ENCODE measurements at regions not wholly inside any gene's neighbourhood (a gene's known extent, or its start where the extent isn't known, plus 50 kb on each side); places are given as distances from the start of the nearest gene placed in this dataset.

DNA sequence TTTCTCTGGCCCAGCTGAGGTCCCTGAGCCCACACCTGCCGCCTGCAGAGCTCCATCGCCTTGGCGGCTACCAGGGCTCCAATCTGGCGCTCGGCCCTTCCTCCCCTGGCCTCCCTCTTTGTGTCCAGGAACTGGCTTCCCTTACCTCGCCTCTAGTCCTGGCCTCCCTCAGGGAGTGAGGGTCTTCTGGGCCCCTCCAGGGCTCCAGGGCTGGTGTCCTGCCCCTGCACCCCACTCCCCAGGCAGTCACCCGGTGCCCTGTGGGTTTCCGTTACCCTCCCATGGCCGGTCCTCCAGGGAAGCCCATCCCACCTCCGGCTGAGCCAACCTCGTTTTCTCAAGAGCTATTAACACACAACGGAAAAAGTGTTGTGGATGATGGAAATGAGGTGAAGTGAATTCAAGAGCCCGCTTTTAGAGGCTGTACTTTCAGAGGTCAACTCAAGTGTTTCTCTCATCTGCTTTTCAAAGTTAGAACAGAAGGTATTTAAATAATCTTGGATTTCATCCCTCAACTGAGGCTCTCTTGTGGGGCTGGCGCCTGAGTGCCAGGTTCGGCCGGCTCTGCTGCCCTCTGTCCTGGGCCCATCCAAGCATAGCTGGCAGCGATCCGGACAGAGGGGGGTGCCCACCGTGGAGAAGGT lies 131.9 kb downstream of the ASB1 start:
- H3K36me3 Mint-ChIP-seq (ENCODE audit: low read depth) = no peaks in the 10 kb centered on the region
- H3K27ac Mint-ChIP-seq = no peak overlapping the region

DNA sequence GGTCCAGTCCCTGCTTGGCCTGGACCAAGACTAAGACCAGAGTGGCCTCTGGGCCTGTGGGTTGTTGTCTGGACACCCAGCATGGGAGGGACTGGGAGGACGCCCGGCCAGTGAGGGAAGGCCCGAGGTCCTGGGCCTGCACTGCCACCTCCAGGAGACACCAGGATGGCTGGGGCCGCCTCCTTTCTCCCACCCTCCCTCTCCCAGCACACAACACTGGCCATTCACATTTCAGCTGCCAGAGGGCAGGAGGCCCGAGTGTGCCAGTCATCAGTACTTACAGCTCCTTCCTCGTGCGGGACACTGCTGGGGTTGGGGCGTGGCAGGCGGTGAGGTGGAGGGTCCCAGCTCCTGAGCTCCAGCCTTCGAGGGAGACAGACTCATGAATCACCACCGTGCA lies 133.5 kb downstream of the ASB1 start:
- H3K9me3 Mint-ChIP-seq = no peaks in the 10 kb centered on the region
- no peak for DNase-seq
- no peaks in the 10 kb centered on the region for H3K27me3 Mint-ChIP-seq
- no peaks in the 10 kb centered on the region for H3K4me1 Mint-ChIP-seq
- H3K27ac Mint-ChIP-seq = no peak overlapping the region
- H3K36me3 Mint-ChIP-seq (ENCODE audit: low read depth) = no peaks in the 10 kb centered on the region
- intact Hi-C loops (cut with micrococcal nuclease) = no loop called here
- no peak overlapping the region for H3K4me3 Mint-ChIP-seq

More for the DNA sequence above, 131.9 kb downstream of the ASB1 start:
- Mint-ChIP-seq H3K4me3 (no peak overlapping the region), H3K27me3 (no peaks in the 10 kb centered on the region), H3K4me1 (no peaks in the 10 kb centered on the region), H3K9me3 (no peaks in the 10 kb centered on the region)
- intact Hi-C loops (cut with micrococcal nuclease) = no loop called here
- no peak for DNase-seq

DNA sequence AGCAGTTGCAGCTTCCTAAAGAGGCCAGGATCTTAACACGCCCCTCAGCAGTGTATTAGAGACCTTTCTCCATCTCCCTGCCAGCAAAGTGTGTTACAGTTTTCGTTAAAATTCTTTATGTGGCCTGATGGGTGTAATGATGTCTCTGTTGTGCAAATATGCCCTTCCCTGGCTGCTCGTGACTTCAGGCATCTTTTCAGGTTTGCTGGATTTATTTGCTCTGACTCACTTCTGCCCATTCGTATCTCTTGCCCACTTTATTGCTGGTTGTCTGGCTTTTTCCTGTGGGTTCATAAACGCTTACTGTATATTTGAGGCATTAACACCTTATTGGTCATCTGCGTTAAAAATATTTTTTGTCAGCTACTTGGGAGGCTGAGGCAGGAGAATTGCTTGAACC lies 134.5 kb downstream of the ASB1 start:
- H3K4me1 Mint-ChIP-seq = no peaks in the 10 kb centered on the region
- no peaks in the 10 kb centered on the region for H3K36me3 Mint-ChIP-seq (ENCODE audit: low read depth)
- no peaks in the 10 kb centered on the region for H3K27me3 Mint-ChIP-seq
- no peak overlapping the region for H3K4me3 Mint-ChIP-seq
- H3K9me3 Mint-ChIP-seq = no peaks in the 10 kb centered on the region
- no peak overlapping the region for H3K27ac Mint-ChIP-seq
- DNase-seq = no peak
- intact Hi-C loops (cut with micrococcal nuclease) = no loop called here

DNA sequence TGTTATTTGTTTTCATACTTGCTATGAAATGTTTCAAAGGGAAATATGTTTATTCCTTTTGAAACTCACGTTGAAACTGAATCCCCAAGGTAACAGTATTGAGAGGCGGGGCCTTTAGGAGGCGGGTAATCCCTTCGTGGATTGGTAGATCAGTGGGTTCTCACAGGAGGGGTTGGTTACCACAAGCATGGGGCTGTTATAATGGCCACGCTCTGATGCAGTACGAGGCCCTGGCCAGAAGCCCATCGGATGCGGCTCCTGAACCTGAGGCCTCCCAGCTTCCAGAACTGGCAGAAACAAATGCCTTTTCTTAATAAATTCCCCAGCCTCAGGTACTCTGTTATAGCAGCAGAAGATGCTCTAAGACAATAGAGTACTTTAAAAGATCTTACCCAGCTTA lies 135.7 kb downstream of the ASB1 start:
- DNase-seq = no peak
- H3K27me3 Mint-ChIP-seq = no peaks in the 10 kb centered on the region
- intact Hi-C loops (cut with micrococcal nuclease) = no loop called here
- no peaks in the 10 kb centered on the region for H3K4me1 Mint-ChIP-seq
- no peak overlapping the region for H3K4me3 Mint-ChIP-seq
- no peaks in the 10 kb centered on the region for H3K9me3 Mint-ChIP-seq
- H3K36me3 Mint-ChIP-seq (ENCODE audit: low read depth) = no peaks in the 10 kb centered on the region
- no peak overlapping the region for H3K27ac Mint-ChIP-seq

DNA sequence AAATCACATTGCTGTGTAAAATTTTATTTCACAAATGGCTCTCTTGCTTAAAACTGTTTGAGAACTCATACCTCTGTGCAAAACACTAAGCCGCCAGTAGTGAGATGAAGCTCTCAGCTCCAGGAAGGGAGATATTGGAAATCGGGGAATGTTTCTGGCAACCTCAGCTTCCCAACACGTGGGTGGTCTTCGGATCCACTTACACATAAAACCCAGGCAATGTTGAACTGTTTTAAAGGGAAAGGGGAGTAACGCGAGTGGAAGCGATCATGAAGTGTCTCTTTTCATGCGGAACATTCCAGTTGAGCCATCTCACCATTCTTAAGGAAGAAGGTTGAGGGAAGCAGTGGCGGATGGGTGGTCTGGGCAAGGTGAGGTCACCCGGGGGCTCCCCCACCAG lies 136.8 kb downstream of the ASB1 start:
- Mint-ChIP-seq H3K4me1 (no peaks in the 10 kb centered on the region), H3K27ac (no peak overlapping the region), H3K36me3 (ENCODE audit: low read depth) (no peaks in the 10 kb centered on the region), H3K9me3 (no peaks in the 10 kb centered on the region), H3K27me3 (no peaks in the 10 kb centered on the region), H3K4me3 (no peak overlapping the region)
- DNase-seq = no peak
- intact Hi-C loops (cut with micrococcal nuclease) = no loop called here

DNA sequence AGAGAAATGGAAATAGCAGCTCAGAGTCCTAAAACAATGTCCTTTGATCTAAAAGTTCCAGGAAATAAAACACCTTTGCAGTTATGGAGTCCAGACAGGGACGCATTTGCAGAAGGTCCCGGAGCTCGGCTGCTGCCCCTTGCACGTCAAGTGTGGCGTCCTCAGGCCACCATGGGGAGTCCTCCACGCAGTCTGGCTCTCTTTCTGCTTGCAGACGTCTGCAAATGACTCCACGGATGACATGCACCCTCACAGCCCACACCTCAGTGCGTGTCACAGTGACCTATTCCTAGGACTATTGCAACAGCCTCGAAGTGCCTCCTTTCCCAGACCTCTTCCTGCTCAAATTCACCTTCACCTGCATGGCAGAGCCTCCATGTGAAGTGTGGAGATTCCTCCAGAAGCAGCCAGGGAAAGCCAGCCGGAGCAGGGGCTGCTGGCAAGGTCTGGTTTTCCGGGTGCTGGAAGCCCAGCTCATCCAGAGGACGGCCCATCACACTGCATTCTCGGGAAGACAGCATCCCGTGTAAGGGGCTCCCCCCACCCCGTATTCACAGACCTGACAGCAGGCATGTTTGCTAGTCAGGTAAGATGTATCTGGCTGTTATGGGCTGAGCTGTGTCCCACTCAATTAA lies 137.7 kb downstream of the ASB1 start:
- H3K4me1 Mint-ChIP-seq = no peaks in the 10 kb centered on the region
- no peaks in the 10 kb centered on the region for H3K27me3 Mint-ChIP-seq
- H3K9me3 Mint-ChIP-seq = no peaks in the 10 kb centered on the region
- H3K27ac Mint-ChIP-seq = no peak overlapping the region
- no peaks in the 10 kb centered on the region for H3K36me3 Mint-ChIP-seq (ENCODE audit: low read depth)
- no peak for DNase-seq
- no peak overlapping the region for H3K4me3 Mint-ChIP-seq
- intact Hi-C loops (cut with micrococcal nuclease) = no loop called here

DNA sequence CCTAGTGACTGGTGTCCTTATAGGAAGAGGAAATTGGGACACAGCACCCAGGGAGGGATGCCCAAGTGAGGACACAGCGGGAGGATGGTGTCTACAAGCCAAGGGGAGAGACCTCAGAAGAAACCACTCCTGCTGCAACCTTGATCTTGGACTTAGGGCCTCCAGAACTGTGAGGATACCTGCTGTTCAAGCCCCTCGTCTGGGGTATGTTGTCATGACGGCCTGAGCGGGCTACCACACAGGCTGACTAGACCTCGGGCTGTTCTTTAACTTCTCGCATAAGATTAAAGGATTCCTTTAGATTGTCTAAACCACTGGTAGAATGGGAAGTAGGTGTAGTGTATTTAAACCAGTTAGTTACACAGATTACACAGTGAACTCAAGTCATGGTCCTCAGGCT lies 138.3 kb downstream of the ASB1 start:
- H3K36me3 Mint-ChIP-seq (ENCODE audit: low read depth) = no peaks in the 10 kb centered on the region
- no peak for DNase-seq
- H3K27ac Mint-ChIP-seq = no peak overlapping the region
- H3K9me3 Mint-ChIP-seq = no peaks in the 10 kb centered on the region
- H3K4me3 Mint-ChIP-seq = no peak overlapping the region
- no peaks in the 10 kb centered on the region for H3K4me1 Mint-ChIP-seq
- H3K27me3 Mint-ChIP-seq = no peaks in the 10 kb centered on the region
- intact Hi-C loops (cut with micrococcal nuclease) = no loop called here

DNA sequence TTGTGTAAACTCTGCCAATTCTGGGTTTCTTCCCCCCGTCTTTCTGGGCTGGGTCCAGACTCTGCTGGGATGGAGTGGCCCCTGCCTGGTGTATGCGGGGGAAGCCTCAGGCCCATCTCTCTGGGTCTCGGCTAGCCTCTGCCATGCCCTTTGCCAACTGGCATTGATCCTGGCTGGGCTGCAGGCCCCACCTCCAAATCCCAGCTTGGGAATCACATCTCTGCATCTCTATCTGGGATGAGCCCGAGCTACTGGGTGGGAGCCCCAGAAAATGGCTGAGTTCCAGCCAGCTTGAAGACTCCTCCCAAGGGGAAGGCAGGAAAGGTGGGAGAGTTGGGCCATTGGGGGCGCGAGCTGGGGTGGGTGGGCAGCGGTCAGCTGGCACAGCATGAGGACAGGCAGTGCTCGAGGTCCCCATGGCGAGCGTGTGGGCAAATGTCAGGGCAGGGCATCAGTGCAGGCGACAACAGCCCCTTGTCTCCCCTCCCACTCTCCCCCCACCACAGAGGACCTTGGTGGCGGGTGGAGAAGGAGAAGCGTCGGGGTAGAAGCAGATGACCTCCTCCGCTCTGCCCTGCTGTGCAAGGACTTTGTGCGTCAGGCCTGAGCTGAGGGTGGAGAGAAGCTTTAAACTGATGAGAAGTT lies 139.4 kb downstream of the ASB1 start:
- H3K4me1 Mint-ChIP-seq = no peaks in the 10 kb centered on the region

DNA sequence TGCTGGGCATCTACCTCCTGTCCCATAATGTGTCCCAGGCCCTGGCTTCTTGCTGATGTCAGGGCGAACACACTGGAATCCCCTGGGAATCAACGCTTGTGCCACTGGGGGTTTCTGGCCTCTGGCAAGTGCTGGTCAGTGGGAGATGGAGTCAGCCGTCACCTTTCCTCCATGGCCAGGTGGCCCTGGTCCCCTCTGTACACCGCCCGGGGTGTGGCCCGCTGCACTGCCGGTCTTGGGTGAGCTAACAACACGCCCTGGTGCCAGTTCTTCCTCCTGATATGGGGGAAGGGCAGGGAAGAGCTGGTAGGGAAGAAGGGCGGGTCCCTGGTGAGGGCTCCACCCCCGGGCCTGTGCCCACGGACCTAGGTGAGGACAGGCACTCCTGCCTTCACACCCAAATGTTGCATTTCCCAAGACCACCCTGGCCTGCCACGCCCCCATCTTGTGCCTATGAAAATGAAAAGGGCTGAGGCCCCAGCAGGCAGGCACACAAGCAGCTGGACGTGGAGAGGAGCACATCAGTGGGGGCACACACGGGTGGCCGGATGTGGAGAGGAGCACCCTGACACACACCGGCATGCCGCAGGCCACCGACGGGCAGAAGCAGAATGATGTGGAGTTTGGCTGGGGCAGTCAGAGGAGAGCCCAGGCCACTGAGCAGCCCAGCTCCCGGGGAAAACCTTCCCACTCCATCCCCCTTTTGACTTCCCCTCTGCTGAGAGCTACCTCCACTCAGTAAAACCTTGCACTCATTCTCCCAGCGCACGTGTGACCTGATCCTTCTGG lies 140.5 kb downstream of the ASB1 start:
- Mint-ChIP-seq H3K36me3 (ENCODE audit: low read depth) (no peaks in the 10 kb centered on the region), H3K27me3 (no peaks in the 10 kb centered on the region), H3K9me3 (no peaks in the 10 kb centered on the region), H3K27ac (no peak overlapping the region), H3K4me1 (no peaks in the 10 kb centered on the region), H3K4me3 (no peak overlapping the region)
- intact Hi-C loops (cut with micrococcal nuclease) = no loop called here
- DNase-seq = no peak

More for the DNA sequence above, 139.4 kb downstream of the ASB1 start:
- no peak for DNase-seq
- no peak overlapping the region for H3K4me3 Mint-ChIP-seq
- no peaks in the 10 kb centered on the region for H3K9me3 Mint-ChIP-seq
- intact Hi-C loops (cut with micrococcal nuclease) = no loop called here
- H3K36me3 Mint-ChIP-seq (ENCODE audit: low read depth) = no peaks in the 10 kb centered on the region
- no peak overlapping the region for H3K27ac Mint-ChIP-seq
- no peaks in the 10 kb centered on the region for H3K27me3 Mint-ChIP-seq

DNA sequence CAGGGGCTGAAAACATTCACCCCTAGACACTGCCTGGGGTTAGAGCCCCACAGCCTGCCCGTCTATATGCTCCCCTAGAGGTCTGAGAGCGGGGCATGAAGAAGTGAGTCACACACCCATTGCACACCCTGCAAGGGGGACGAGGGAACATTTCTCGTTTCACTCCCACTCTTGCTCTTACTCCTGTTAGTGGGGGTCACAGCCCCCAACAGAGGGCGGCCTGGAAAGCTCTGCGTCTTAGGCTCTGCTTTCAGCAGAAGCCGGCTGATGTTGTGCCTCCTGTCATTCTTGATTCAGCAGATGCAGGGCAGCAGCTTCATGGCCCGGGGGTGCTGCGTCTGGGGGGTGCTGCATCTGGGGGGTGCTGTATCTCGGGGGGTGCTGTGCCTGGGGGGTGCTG lies 141.3 kb downstream of the ASB1 start:
- no peaks in the 10 kb centered on the region for H3K9me3 Mint-ChIP-seq
- intact Hi-C loops (cut with micrococcal nuclease) = no loop called here
- H3K4me1 Mint-ChIP-seq = no peaks in the 10 kb centered on the region
- no peak overlapping the region for H3K4me3 Mint-ChIP-seq
- H3K36me3 Mint-ChIP-seq (ENCODE audit: low read depth) = no peaks in the 10 kb centered on the region
- DNase-seq = no peak
- H3K27ac Mint-ChIP-seq = no peak overlapping the region
- H3K27me3 Mint-ChIP-seq = no peaks in the 10 kb centered on the region

DNA sequence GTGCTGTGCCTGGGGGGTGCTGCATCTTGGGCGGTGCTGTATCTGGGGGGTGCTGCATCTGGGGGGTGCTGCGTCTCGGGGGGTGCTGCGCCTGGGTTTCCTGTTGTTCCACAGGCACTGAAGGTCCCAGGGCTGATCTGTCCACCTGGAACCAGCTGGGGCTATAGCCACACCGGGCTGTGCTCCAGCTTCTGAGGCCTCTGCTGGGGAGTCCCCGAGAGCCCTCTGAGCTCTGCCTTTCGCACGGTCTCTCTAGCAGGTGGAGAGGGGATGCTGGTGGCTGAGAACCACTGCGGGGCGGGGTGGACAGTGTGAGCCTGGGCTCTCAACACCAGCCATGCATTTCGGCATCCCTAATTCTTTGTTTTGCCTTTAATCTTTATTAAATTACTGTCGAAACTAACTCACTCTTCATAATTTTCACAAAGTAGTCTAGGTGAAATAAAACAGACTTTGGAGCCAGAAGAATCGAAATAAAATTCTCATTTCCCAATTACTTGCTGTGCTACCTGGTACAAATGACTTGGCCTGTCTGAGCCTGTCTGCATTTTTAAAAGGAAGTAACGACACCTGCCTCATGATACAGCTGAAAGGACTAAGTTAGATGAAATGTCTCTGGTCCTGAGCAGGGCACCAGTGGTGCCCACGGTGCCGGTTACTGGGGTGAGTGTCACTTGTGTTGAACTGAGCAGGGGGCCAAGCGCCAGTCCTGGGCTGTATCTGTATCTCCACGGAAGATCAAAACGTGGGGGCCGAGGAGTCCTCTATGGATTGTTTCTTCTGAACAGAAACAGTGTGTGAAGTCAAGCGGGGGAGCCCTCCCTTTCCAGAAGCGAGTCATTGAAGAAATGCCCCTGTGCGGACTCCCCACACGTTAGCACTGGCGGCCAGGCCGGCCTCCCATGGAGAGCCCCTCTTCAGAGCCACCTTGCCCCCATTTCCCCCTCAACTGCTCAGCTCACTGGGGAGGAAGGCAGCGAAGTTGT lies 142.0 kb downstream of the ASB1 start:
- intact Hi-C loops (cut with micrococcal nuclease) = no loop called here

DNA sequence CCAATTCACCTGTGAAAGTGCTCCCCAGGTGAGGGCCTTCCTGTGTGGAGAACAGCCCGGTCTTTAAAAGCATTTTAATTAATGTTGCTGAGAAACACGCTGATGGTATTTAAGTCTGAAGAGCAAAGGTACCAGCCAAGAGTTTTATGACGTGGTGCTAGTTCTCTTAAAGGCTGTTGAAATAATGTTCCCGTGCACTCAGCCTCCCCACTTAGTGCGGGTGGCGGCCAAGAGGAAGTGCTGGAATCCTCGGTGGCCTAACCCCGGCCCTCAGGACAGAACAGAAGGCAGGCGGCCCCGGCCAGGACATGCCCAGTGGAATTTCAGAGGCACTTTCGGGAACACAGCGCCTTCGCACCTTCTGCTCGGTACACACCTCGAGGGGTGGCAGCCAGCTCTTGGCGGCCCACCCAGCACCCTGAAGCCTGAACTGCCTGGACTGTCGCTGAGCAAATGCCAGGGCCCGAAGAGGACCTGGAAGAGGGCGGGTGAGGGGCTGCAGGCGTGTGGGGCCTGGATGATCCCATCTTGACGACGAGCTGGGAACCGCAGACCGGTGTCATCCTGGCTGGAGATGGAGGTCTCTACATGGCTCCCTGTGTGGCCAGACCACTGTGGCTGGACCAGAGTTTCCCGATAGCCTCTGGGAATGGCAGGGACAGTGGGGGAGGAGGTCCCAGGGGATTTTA lies 142.9 kb downstream of the ASB1 start:
- Mint-ChIP-seq H3K4me1 (no peaks in the 10 kb centered on the region), H3K4me3 (no peak overlapping the region), H3K27me3 (no peaks in the 10 kb centered on the region), H3K9me3 (no peaks in the 10 kb centered on the region), H3K27ac (no peak overlapping the region), H3K36me3 (ENCODE audit: low read depth) (no peaks in the 10 kb centered on the region)
- intact Hi-C loops (cut with micrococcal nuclease) = no loop called here
- no peak for DNase-seq

More for the DNA sequence above, 142.0 kb downstream of the ASB1 start:
- Mint-ChIP-seq H3K27me3 (no peaks in the 10 kb centered on the region), H3K27ac (no peak overlapping the region), H3K4me1 (no peaks in the 10 kb centered on the region), H3K36me3 (ENCODE audit: low read depth) (no peaks in the 10 kb centered on the region), H3K4me3 (no peak overlapping the region), H3K9me3 (no peaks in the 10 kb centered on the region)
- no peak for DNase-seq

DNA sequence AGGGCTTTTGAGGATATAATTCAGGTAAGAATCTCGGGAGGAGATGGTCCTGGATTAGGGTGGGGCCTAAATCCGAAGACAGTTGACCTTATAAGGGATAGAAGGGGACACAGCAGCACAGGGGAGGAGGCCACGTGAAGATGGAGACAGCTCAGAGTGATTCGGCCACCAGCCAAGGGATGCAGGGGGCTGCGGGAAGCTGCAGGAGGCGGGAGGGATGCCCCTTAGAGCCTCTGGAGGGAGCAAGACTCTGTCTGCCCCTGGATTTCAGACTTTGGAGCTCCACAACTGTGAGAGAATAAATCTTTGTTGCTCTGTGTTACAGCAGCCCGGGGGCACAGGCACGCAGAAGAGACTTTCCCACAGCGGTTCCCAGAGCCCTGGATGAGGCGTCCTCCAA lies 143.7 kb downstream of the ASB1 start:
- Mint-ChIP-seq H3K4me3 (no peak overlapping the region), H3K27ac (no peak overlapping the region), H3K27me3 (no peaks in the 10 kb centered on the region), H3K4me1 (no peaks in the 10 kb centered on the region), H3K36me3 (ENCODE audit: low read depth) (no peaks in the 10 kb centered on the region), H3K9me3 (no peaks in the 10 kb centered on the region)
- no peak for DNase-seq
- intact Hi-C loops (cut with micrococcal nuclease) = no loop called here
